ENCODE measurements at regions not wholly inside any gene's neighbourhood (a gene's known extent, or its start where the extent isn't known, plus 50 kb on each side); places are given as distances from the start of the nearest gene placed in this dataset.

- DNase-seq (ENCODE audit: low read depth): no peak
- no peak for TF ChIP-seq CTCF (conservative IDR thresholded peaks at IDR 0.05; ENCODE audit: low read depth, low read length)
- no peak overlapping the region for H3K4me3 ChIP-seq (ENCODE audit: low read length)
These were observed 376.4 kb upstream of the ATP5MC3 start for GRCh38 chr2:175557810-175558377.

GRCh38 chr2:175553910-175554309 is 372.4 kb upstream of the ATP5MC3 start:
- DNase-seq (ENCODE audit: low read depth): no peak
- no peak for TF ChIP-seq CTCF (conservative IDR thresholded peaks at IDR 0.05; ENCODE audit: low read depth, low read length)
- H3K4me3 ChIP-seq (ENCODE audit: low read length): no peak overlapping the region

GRCh38 chr2:175552902-175553301 is 371.4 kb upstream of the ATP5MC3 start:
- no peak for DNase-seq (ENCODE audit: low read depth)
- TF ChIP-seq CTCF (conservative IDR thresholded peaks at IDR 0.05; ENCODE audit: low read depth, low read length): no peak

DNA sequence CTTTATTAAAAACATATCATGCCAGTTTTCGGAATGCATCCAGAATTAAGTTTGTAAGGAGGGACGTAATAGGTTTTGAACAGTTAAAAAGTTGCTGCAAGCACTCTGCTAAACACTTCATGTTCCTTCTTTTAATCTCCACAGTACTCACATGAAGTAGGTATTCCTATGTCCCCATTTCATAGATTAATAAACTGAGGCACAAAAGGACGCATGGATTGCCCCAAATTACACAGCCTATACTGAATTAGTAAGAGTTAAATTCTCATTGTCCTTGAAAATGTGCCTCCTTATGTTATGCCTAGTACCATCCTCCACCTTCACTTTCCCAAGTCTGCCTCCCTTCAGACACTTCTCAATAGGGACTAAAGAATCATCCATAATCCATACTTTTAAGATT is 358.9 kb upstream of the ATP5MC3 start:
- DNase-seq (ENCODE audit: low read depth): no peak
- no peak for TF ChIP-seq CTCF (conservative IDR thresholded peaks at IDR 0.05; ENCODE audit: low read depth, low read length)
- H3K4me3 ChIP-seq (ENCODE audit: low read length): no peak overlapping the region

More at GRCh38 chr2:175552902-175553301, 371.4 kb upstream of the ATP5MC3 start:
- H3K4me3 ChIP-seq (ENCODE audit: low read length): no peak overlapping the region

DNA sequence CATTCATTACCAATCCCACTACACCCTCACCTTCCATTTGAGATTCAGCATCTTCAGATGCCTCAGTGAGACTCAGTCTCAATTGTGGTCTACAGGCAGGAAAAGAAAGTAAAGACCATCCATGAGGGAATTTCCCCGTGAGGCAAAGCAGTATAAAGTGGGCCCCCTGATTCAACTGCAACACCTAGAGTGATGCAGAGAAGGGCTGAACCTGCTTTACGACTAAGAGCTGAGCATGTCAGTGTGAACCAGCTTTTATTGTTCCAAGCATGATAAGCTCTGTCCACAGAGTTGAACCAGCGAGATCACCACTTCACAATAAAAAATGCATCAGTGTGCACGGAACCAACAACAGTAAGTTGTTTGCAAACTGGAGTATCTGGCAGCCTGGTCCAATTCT is 357.6 kb upstream of the ATP5MC3 start:
- no peak for TF ChIP-seq CTCF (conservative IDR thresholded peaks at IDR 0.05; ENCODE audit: low read depth, low read length)
- DNase-seq (ENCODE audit: low read depth): no peak

GRCh38 chr2:175536059-175536458 is 354.5 kb upstream of the ATP5MC3 start:
- DNase-seq (ENCODE audit: low read depth): no peak
- no peak for TF ChIP-seq CTCF (conservative IDR thresholded peaks at IDR 0.05; ENCODE audit: low read depth, low read length)
- no peak overlapping the region for H3K4me3 ChIP-seq (ENCODE audit: low read length)

More for the DNA sequence above, 357.6 kb upstream of the ATP5MC3 start:
- no peak overlapping the region for H3K4me3 ChIP-seq (ENCODE audit: low read length)

- no peak for DNase-seq (ENCODE audit: low read depth)
- no peak for TF ChIP-seq CTCF (conservative IDR thresholded peaks at IDR 0.05; ENCODE audit: low read depth, low read length)
- no peak overlapping the region for H3K4me3 ChIP-seq (ENCODE audit: low read length)
These were observed 354.1 kb upstream of the ATP5MC3 start for GRCh38 chr2:175535631-175536030.
